HL-60/S4 (cell line): ENCODE measurements at regions not wholly inside any gene's neighbourhood (a gene's known extent, or its start where the extent isn't known, plus 50 kb on each side); places are given as distances from the start of the nearest gene placed in this dataset.

Experiments
- in situ Hi-C: fragments of 300-500 bp; cut with MboI; formaldehyde crosslinking; loops from 2 replicates; pipeline ENCODE4 v1.14.3; 2022; ENCODE audit warnings: low sequenced_read_pairs

- in situ Hi-C loops: no loop called here
Observed at GRCh38 chr2:217694291-217694690, 308.5 kb downstream of the TNS1 start.

DNA sequence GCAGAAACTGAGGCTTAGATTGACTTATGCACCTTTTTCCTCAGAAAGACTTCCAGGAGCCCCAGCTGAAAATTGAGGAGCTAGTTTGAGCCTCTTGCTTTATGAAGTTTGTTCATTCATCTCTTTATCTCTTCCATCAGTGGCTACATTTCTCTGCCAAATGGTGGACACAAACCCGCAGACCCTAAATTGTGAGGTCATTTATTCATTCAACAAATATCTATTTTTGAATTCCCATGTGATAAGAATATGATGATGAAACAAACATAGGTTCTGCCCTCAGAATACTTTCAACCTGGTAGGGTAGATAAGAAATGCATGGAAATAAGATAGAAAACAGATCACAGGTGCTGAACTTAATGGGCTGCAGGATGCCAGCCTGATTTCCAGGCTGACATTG lies 309.4 kb downstream of the TNS1 start:
- in situ Hi-C loops: no loop called here

- in situ Hi-C loops: no loop called here
Observed at GRCh38 chr2:217691920-217692666, 310.7 kb downstream of the TNS1 start.

GRCh38 chr2:217691516-217691915 lies 311.3 kb downstream of the TNS1 start:
- in situ Hi-C loops: no loop called here

- in situ Hi-C loops: no loop called here
Observed at GRCh38 chr2:217689053-217689452, 313.7 kb downstream of the TNS1 start.

DNA sequence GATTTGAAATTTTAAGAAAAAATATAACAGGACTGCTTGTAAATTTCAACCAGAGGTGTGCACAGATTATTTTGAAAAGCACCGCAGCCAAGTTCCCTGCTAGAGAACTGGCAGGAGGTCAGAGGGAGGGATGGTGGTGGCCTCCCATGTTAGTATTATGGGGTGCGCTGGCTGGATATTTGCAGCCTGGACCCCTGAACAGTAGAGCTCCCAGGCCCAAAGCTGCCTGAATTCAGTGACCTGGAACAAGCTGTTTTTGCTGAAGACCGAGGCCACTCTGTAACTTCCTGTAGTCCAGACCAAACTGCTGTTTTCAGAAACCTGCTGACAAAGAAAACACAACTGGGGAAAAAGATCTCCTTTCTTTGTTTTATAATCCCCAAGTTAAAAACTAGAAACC lies 314.3 kb downstream of the TNS1 start:
- in situ Hi-C loops: no loop called here

DNA sequence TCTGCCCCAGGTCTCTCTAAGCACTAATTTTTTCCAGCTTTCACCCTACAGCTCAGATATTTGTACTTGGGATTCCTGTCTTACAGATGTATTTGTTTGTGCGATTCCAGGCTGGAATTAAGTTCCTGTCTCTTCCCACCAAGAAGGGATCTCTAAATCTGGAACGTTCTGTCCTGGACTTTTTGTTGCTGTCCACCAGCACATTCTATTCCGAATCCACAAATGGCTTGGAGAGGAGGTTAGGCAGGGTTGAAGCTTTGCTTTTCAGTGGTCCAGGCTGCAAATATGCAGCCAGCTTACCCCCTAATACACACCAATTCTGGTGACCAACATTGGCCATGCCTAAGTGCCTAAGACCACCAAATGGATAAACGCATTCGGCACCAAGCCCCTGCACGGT lies 315.0 kb downstream of the TNS1 start:
- in situ Hi-C loops: no loop called here

DNA sequence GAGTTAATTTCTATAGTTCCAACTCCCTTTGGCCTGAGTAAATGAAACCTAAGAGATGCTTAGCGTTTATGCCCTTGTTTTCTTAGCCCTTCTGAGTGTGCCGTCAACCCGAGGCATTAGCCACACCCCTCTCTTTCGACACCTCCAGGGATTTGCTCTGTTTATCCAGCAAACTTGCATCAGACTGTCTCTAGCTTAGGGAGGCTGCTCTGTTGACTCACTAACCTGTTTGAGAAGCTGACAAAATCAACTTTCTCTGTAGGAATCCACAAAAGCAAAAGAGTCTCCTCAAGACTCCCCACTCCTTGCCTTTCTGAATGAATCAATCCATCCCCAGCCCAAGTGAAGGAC lies 317.6 kb downstream of the TNS1 start:
- in situ Hi-C loops: no loop called here

- in situ Hi-C loops: no loop called here
Observed at GRCh38 chr2:217684431-217685254, 318.2 kb downstream of the TNS1 start.

GRCh38 chr2:217683106-217683870 lies 319.5 kb downstream of the TNS1 start:
- in situ Hi-C loops: no loop called here

DNA sequence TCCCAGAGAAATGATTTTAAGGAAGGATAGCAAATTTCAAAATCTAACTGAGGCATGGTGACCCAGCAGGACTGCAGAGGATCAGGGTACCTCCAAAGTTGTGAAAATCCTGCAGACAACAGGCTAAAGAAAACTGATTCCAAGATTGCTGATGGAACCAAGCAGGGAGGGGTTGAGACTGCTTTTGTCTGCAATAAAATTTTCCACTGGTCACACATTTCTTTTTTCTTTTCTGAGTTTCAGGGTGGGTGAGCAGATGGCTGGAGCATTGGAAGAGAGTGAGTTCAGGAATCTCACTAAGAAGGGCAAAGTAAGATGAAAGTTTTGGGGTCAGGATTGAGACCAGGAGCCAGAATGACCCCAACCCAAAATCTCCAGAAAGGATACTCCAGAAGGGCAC lies 321.0 kb downstream of the TNS1 start:
- in situ Hi-C loops: no loop called here

DNA sequence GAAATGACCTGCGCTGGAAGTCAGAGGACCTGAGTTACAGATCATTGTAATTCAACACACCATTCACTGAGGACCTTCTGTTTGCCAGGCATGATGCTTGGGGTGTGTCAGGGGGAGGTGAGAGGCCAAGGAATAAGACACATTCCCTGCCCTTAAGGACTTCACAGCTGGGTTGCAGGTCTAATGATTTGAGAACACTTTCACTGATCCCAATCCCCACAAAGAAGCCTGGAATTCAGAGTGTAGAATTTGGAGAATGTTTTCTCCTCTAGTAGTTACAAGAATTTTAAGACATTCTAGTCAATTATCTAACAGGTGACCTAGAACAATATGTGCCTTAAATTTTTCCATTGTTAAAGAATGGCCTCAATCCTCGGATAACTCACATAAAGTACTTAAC lies 322.4 kb downstream of the TNS1 start:
- in situ Hi-C loops: no loop called here

DNA sequence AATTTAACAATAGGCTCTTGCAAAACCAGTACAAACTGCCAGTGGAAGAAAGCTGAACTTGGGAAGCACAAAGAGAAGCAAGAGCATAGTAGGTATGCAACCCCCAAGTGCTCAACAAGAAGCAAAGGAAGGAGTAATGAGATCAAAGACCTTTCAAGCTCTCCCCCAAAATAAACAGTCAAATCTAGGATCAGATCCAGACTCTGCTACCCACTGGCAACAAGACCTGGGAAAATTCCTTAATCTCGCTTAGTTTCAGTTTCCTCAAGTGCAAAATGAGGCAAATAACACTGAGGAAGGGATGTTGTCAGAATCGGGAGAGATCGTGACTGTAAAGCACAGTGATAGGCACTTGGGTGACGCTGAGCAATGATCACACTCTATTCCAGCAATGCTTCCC lies 329.2 kb downstream of the TNS1 start:
- in situ Hi-C loops: no loop called here

GRCh38 chr2:217672472-217672871 lies 330.3 kb downstream of the TNS1 start:
- in situ Hi-C loops: no loop called here

DNA sequence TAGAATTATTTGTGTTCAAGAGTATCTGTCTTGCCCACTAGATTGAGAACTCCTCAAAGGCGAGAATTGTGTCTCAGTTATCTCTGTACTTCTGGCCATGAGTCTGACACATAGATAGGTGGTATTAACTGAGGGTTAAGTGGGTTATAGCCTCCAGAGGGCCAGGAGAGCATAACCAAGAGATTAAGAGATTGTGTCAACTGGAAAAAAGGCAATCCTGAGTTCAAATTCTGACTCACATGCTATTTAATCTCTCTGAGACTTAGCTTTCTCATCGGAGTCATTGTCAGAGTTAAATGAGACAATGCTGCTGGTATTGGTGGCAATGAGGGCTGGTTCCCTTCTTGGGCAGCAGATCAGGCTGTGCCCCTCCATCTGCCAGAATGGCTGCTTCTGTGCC lies 330.9 kb downstream of the TNS1 start:
- in situ Hi-C loops: no loop called here

DNA sequence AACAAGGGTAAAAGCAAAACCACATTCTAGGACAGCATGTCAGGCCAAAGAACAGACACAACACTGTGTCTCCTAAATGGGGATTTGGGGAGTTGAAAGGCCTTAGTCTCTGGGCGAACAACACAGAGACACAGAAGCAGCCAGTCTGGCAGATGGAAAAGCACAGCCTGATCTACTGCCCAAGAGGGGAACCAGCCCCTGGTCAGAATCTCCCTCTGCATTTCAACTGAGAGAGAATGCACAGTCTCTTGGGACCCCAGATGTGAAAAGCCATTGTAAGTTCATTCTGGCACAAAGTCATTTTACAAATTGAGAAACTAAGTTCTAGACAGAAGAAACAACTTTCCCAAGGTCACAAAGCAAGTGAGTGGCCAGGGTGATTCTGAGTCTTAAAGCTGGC lies 331.7 kb downstream of the TNS1 start:
- in situ Hi-C loops: no loop called here

DNA sequence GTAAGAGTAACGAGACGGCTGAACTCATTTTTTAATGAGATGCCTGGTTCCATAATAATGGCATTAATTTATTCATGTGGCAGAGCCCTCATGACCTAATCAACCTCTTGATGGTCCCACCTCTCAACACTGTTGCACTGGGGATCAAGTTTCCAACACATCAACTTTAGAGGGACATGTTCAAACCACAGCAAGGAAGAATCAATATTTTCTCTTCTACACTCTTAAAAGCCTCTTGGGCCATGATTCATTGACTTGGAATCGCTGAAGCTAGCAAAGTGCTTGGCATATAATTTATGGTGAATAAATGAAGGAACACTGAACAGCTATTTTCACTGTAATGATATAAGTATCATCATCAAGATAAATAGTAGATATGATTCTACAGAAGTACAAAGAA lies 333.0 kb downstream of the TNS1 start:
- in situ Hi-C loops: no loop called here

DNA sequence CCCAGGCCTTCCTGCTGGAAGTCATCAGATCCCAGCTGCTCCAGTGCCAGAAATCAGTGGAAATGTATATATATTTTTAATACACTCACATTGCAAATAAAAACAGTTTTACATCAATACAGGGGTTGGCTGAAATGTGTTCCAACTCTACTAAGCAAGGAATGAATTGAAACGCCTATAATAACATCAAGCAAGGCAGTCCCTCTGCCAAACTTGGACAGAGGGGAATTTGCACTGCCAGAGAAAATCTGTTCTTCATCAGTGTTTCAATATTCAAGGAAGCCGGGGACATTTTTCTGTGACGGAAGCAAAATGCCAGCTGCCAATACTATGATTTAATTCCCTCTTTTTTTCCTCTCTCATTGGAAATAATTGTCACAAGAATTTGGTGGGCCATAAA lies 335.3 kb downstream of the TNS1 start:
- in situ Hi-C loops: no loop called here

GRCh38 chr2:217667035-217667434 lies 335.8 kb downstream of the TNS1 start:
- in situ Hi-C loops: no loop called here

GRCh38 chr2:217666338-217666737 lies 336.5 kb downstream of the TNS1 start:
- in situ Hi-C loops: no loop called here

DNA sequence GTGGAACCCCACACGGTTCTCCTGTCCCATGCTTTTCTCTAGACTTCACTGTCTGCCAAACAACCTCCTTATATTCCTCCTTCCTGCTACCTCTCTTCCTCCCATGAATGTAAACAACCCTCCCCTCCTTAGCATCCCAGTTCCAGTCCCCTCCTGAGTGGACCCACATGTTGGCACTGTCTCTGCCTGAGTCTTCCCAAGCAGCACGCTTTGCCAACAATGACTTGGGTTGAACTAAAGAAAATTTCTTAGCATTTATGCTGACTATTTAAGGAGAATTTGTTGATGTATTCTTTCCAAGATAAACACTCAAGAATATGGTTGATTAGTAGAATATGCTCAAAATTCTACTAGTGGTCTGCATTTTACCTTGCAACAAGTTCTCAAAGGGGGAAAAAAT lies 338.0 kb downstream of the TNS1 start:
- in situ Hi-C loops: no loop called here
